ENCODE measurements at regions not wholly inside any gene's neighbourhood (a gene's known extent, or its start where the extent isn't known, plus 50 kb on each side); places are given as distances from the start of the nearest gene placed in this dataset.
"Not testable (repeated sequence)": the region's sequence is repeated elsewhere in the genome, so short reads cannot be mapped to it uniquely, and the experiment has no call there.

DNA sequence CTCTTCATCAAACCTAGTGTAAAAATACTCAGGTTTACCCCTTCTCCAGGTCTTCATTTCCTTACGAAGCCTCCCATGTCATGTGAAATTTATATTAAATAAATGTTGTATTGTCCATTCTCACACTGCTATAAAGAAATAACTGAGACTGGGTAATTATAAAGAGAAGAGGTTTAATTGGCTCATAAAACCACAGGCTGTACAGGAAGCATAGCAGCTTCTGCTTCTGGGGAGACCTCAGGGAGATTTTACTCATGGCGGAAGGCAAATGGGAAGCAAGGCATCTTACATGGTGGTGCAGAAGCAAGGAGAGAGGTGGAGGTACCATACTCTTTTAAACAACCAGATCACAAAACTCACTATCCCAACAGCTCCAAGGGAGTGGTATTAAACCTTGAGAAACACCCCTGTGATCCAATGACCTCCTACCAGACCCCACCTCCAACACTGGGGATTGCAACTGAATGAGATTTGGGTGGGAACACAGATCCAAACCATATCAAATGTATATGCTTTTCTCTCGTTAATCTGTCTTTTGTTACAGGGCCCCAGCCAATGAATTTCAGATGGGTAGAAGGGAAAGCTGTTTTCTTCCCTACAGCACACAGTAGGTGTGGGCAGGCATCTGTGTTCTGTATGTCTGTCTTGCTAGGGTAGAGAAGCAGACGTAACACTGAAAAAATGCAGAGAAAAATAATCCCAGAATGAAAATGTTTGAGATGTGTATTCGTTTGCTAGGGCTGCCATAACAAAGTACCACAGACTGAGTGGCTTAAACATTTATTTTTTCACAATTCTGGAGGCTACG is 88.0 kb upstream of the BTN3A2 start:
- peaks cover 0 to 10% (median 5%) of the 10 kb centered on the region in 9 donors for H3K36me3 ChIP-seq
- WGBS, 4 donors, result 77 to 88% (median 87%) methylated on average over 6 of the region's 6 CpGs
- peaks cover 0 to 14% (median 4%) of the 10 kb centered on the region in 12 donors for H3K4me1 ChIP-seq
- no peak for DNase-seq
- TF ChIP-seq POLR2A (IDR thresholded peaks at IDR 0.05), result no peak
- TF ChIP-seq, protein P1, sequence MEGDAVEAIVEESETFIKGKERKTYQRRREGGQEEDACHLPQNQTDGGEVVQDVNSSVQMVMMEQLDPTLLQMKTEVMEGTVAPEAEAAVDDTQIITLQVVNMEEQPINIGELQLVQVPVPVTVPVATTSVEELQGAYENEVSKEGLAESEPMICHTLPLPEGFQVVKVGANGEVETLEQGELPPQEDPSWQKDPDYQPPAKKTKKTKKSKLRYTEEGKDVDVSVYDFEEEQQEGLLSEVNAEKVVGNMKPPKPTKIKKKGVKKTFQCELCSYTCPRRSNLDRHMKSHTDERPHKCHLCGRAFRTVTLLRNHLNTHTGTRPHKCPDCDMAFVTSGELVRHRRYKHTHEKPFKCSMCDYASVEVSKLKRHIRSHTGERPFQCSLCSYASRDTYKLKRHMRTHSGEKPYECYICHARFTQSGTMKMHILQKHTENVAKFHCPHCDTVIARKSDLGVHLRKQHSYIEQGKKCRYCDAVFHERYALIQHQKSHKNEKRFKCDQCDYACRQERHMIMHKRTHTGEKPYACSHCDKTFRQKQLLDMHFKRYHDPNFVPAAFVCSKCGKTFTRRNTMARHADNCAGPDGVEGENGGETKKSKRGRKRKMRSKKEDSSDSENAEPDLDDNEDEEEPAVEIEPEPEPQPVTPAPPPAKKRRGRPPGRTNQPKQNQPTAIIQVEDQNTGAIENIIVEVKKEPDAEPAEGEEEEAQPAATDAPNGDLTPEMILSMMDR (IDR thresholded peaks at IDR 0.05), result no peak
- H3K9me3 ChIP-seq, result no peaks in the 10 kb centered on the region
- intact Hi-C loops (cut with DNase I), result loop anchor here in 5 of 10 donors (5.0 to 10.0 kb wide), 5 partner anchors 35 to 252 kb away; a partner anchor contains a TSS
- H3K27ac ChIP-seq, result no peak overlapping the region
- no peak for ATAC-seq
- peaks cover 0 to 41% (median 17%) of the 10 kb centered on the region in 9 donors for H3K27me3 ChIP-seq
- no peak overlapping the region for H3K4me3 ChIP-seq

DNA sequence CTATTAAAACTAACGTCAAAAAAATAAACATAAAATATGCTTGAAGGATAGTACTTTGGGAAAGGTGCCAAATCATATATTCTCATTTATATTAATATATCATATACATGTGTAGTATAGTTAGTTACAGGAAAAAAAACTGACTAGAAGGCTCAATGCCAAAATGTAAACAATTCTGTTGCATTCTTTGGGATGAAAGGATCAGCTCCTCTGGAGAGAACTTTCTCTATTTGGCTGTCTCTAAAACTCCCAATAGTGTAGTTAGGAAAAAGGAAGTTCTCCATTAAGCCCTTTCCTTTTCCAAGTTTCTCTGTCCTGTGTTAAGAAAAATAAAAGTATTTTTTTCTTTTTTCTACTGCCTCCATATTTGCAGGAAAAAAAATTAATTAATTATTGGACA is 86.5 kb upstream of the BTN3A2 start:
- peaks cover 0 to 19% (median 2%) of the 10 kb centered on the region in 12 donors for H3K4me1 ChIP-seq
- 52 to 69% (median 62%) methylated on average over 1 of the region's 1 CpG for whole genome bisulfite sequencing, 4 donors
- ATAC-seq, result no peak
- intact Hi-C loops (cut with DNase I), result loop anchor here in 5 of 10 donors (5.0 to 10.0 kb wide), 5 partner anchors 36 to 254 kb away; a partner anchor contains a TSS
- no peak overlapping the region for H3K27ac ChIP-seq
- TF ChIP-seq, protein P1 (IDR thresholded peaks at IDR 0.05), result no peak
- no peak for TF ChIP-seq POLR2A (IDR thresholded peaks at IDR 0.05)
- no peak for DNase-seq
- H3K27me3 ChIP-seq, result peaks cover 0 to 28% (median 10%) of the 10 kb centered on the region in 9 donors
- no peak overlapping the region for H3K4me3 ChIP-seq
- peaks cover 0 to 10% (median 5%) of the 10 kb centered on the region in 9 donors for H3K36me3 ChIP-seq
- H3K9me3 ChIP-seq, result no peaks in the 10 kb centered on the region

DNA sequence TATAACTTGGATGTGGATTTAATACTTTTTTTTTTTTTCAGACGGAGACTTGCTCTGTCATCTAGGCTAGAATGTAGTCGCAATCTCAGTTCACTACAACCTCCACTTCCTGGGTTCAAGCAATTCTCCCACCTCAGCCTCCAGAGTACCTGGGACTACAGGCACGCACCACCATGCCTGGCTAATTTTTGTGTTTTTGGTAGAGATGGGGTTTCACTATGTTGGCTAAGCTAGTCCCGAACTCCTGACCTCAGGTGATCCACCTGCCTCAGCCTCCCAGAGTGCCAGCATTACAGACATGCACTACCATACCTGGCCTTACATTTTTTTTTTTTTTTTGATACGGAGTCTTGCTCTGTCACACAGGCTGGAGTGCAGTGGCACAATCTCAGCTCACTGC is 85.6 kb upstream of the BTN3A2 start:
- not testable (repeated sequence) for ATAC-seq, H3K27ac ChIP-seq, DNase-seq, H3K36me3 ChIP-seq, H3K9me3 ChIP-seq, H3K4me3 ChIP-seq
- intact Hi-C loops (cut with DNase I), result loop anchor here in 5 of 10 donors (5.0 to 10.0 kb wide), 5 partner anchors 37 to 255 kb away; a partner anchor contains a TSS
- Histone ChIP-seq H3K4me1 (peaks cover 0 to 24% (median 9%) of the 10 kb centered on the region in 12 donors), H3K27me3 (peaks cover 0 to 20% (median 4%) of the 10 kb centered on the region in 9 donors)
- WGBS, 4 donors, result 94 to 98% (median 95%) methylated on average over 5 of the region's 5 CpGs

DNA sequence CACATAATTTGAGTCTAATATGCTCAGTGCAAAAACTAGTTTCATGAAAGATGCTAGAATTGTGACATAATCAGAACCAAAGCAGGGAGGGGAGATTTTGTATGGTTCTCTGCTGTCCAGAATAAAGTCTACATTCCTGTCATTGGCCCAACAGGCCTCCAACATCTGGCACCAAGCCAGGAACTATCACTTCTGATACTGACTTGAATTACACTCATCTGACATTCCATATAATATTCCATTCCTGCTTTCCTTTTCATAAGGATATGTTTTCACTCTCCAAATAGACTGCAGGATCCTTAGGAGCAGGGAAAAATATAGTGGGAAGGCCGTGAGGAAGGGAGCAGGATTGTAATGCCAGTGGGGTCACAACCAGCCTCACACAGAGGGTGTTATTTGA is 84.6 kb upstream of the BTN3A2 start:
- Histone ChIP-seq H3K4me1 (peaks cover 0 to 22% (median 9%) of the 10 kb centered on the region in 12 donors), H3K27ac (no peak overlapping the region), H3K36me3 (peaks cover 0 to 10% (median 5%) of the 10 kb centered on the region in 9 donors), H3K27me3 (peaks cover 0 to 10% (median 0%) of the 10 kb centered on the region in 9 donors), H3K4me3 (no peak overlapping the region), H3K9me3 (no peaks in the 10 kb centered on the region)
- TF ChIP-seq POLR2A (IDR thresholded peaks at IDR 0.05), result no peak
- TF ChIP-seq, protein P1 (IDR thresholded peaks at IDR 0.05), result no peak
- no peak for DNase-seq
- intact Hi-C loops (cut with DNase I), result loop anchor here in 7 of 10 donors (5.0 to 10.0 kb wide), 10 partner anchors 46 to 1194 kb away; partner anchors contain the start of gene ZNF184 (in 1 of the 7)
- WGBS, 4 donors, result 90 to 95% (median 92%) methylated on average over 1 of the region's 1 CpG
- ATAC-seq, result no peak
